Thyroid gland (tissue), 4 donors: ENCODE measurements at regions not wholly inside any gene's neighbourhood (a gene's known extent, or its start where the extent isn't known, plus 50 kb on each side); places are given as distances from the start of the nearest gene placed in this dataset.

ENCODE experiments used
- POLR2A ChIP-seq, 2 donors: fragments of 450-650 bp; IDR thresholded peaks; one replicate each; pipeline ENCODE4 v1.6.1; 2017; ENCODE audit warnings: antibody characterized with exemption in 2 of 2, mild to moderate bottlenecking in 2 of 2, moderate library complexity in 1 of 2
- TF ChIP-seq, protein P1 (sequence below), 6 experiments: fragments of 200-600 bp in 3 of 6; fragments of 450-650 bp in 3 of 6; sonication (generic) in 3 of 6; IDR thresholded peaks; one replicate each; pipeline ENCODE4 v1.5.1; 2016 to 2019; ENCODE audit warnings: antibody characterized with exemption in 6 of 6, mild to moderate bottlenecking in 2 of 6, inconsistent platforms in 1 of 6, moderate library complexity in 1 of 6

DNA sequence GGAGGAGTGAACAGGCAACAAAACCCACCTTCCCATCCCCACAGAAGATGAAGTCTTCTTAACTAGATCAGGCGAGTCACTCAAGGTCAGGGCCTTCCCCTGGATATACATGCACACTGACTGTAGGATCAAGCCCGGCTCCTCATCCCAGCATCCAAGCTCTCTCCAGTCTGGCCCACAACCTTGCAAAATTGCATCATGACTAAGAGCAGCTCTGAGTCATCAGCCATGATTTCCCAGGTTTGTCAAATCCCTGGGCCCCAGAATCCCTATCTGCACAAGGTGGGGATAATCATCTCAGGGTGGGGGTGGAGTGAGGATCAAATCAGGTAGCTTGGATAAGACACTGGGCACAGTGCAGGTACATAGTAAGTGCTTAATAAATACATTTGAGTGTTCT lies 199.3 kb upstream of the GRIK3 start:
- TF ChIP-seq, protein P1, sequence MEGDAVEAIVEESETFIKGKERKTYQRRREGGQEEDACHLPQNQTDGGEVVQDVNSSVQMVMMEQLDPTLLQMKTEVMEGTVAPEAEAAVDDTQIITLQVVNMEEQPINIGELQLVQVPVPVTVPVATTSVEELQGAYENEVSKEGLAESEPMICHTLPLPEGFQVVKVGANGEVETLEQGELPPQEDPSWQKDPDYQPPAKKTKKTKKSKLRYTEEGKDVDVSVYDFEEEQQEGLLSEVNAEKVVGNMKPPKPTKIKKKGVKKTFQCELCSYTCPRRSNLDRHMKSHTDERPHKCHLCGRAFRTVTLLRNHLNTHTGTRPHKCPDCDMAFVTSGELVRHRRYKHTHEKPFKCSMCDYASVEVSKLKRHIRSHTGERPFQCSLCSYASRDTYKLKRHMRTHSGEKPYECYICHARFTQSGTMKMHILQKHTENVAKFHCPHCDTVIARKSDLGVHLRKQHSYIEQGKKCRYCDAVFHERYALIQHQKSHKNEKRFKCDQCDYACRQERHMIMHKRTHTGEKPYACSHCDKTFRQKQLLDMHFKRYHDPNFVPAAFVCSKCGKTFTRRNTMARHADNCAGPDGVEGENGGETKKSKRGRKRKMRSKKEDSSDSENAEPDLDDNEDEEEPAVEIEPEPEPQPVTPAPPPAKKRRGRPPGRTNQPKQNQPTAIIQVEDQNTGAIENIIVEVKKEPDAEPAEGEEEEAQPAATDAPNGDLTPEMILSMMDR (IDR thresholded peaks at IDR 0.05) = no peak
- TF ChIP-seq POLR2A (IDR thresholded peaks at IDR 0.05) = no peak
